K562 (cell line): ENCODE measurements at regions not wholly inside any gene's neighbourhood (a gene's known extent, or its start where the extent isn't known, plus 50 kb on each side); places are given as distances from the start of the nearest gene placed in this dataset.

Experiments
- ATAC-seq: fragments of 200-7000 bp; cut with Tn5 transposase; 3 replicates; pipeline ENCODE4 v1.9.1; 2020; ENCODE audit warnings: moderate library complexity
- BruUV-seq: library from RNA; stranded (reverse); fragments of 400-500 nt; replicated peaks from 2 replicates; lab custom pipeline; 2021; lab: Mats Ljungman, UMichigan
- CTCF ChIA-PET: fragments of 300-600 bp; formaldehyde crosslinking; extraction: SDS; loops from one replicate; lab custom pipeline; 2021; ENCODE audit warnings: low intra/inter-chr PET ratio; lab: Yijun Ruan, JAX
- POLR2A ChIA-PET: fragments of 300-600, 350-650 bp; sonication (Branson Sonifier 250); formaldehyde crosslinking; extraction: SDS; loops from one replicate; lab custom pipeline; 2021; ENCODE audit warnings: antibody characterized with exemption, inconsistent platforms; lab: Yijun Ruan, JAX
- DNase-seq, 4 experiments: peaks; one replicate each; pipeline versions ENCODE4 v3.0.0 to v3.0.0-alpha.2; 2011 to 2018; ENCODE audit warnings: low spot score in 3 of 4, mixed read lengths in 3 of 4; ENCODE audit errors: extremely low read depth in 1 of 4
- FAIRE-seq: peaks from 2 replicates; lab custom pipeline; 2011; peaks lifted over from hg19 to GRCh38; lab: Jason Lieb, UNC
- H2AFZ ChIP-seq: 2 replicates; pipeline ENCODE4 v1.6.0; 2011; ENCODE audit warnings: low read depth, low read length, control low read depth, inconsistent platforms
- H3K27ac ChIP-seq: fragments of 200-600 bp; 3 replicates; pipeline ENCODE4 v1.8.0; 2011; ENCODE audit warnings: low read depth, mild to moderate bottlenecking, control low read depth, inconsistent platforms, low read length, moderate library complexity, mixed read lengths; ENCODE audit errors: extremely low read depth
- H3K27me3 ChIP-seq, 2 experiments: fragments of 300-600 bp in 1 of 2; 2 replicates in 1 of 2; 3 replicates in 1 of 2; pipeline versions ENCODE4 v1.6.0 to v1.8.0; 2011; ENCODE audit warnings: inconsistent platforms in 2 of 2, low read length in 2 of 2, mild to moderate bottlenecking in 1 of 2, mixed read lengths in 1 of 2, moderate library complexity in 1 of 2; ENCODE audit not compliant: control insufficient read depth in 2 of 2, insufficient read depth in 2 of 2
- H3K36me3 ChIP-seq: fragments of 300-600 bp; 3 replicates; pipeline ENCODE4 v1.8.0; 2011; ENCODE audit warnings: mild to moderate bottlenecking, low read length, inconsistent platforms; ENCODE audit not compliant: control insufficient read depth, insufficient read depth
- H3K4me1 ChIP-seq, 2 experiments: fragments of 200-600 bp in 1 of 2; replicated peaks in 1 of 2; 2 replicates in 1 of 2; 3 replicates in 1 of 2; pipeline versions ENCODE4 v1.5.1 to v1.8.0; 2011; ENCODE audit warnings: inconsistent platforms in 2 of 2, low read length in 2 of 2, mild to moderate bottlenecking in 1 of 2, mixed read lengths in 1 of 2, moderate library complexity in 1 of 2; ENCODE audit not compliant: control insufficient read depth in 2 of 2, insufficient read depth in 2 of 2
- H3K4me2 ChIP-seq: 2 replicates; pipeline ENCODE4 v1.6.1; 2011; ENCODE audit warnings: low read length, control low read depth, inconsistent platforms, mixed read lengths; ENCODE audit not compliant: insufficient read depth
- H3K4me3 ChIP-seq: fragments of 200-600 bp; sonication (generic), shearing (Covaris generic); 2 replicates; pipeline ENCODE4 v1.5.1; 2016; ENCODE audit warnings: control low read depth, inconsistent platforms
- H3K79me2 ChIP-seq: fragments of 200-600 bp; 3 replicates; pipeline ENCODE4 v1.8.0; 2011; ENCODE audit warnings: low read length, inconsistent platforms; ENCODE audit not compliant: control insufficient read depth, insufficient read depth
- H3K9ac ChIP-seq, 2 experiments: 2 replicates each; pipeline versions ENCODE4 v1.6.0 to v1.6.1; 2011; ENCODE audit warnings: low read depth in 2 of 2, low read length in 2 of 2, control low read depth in 1 of 2, inconsistent platforms in 1 of 2, mild to moderate bottlenecking in 1 of 2, mixed read lengths in 1 of 2; ENCODE audit not compliant: insufficient read depth in 1 of 2
- H3K9me1 ChIP-seq: one replicate; pipeline ENCODE4 v1.6.0; 2011; ENCODE audit warnings: inconsistent platforms, mild to moderate bottlenecking, low read length, moderate library complexity; ENCODE audit not compliant: control insufficient read depth, insufficient read depth
- H3K9me3 ChIP-seq: replicated peaks from 2 replicates; pipeline ENCODE4 v1.5.1; 2011; ENCODE audit warnings: low read depth, low read length, inconsistent platforms; ENCODE audit not compliant: control insufficient read depth, insufficient read depth
- H4K20me1 ChIP-seq: replicated peaks from 2 replicates; pipeline ENCODE4 v1.6.1; 2011; ENCODE audit warnings: low read length, inconsistent platforms, mixed read lengths; ENCODE audit not compliant: control insufficient read depth, insufficient read depth
- EHMT2 ChIP-seq: fragments of 450-650 bp; IDR thresholded peaks from 2 replicates; pipeline ENCODE4 v1.6.1; 2018; ENCODE audit warnings: antibody characterized with exemption
- ZNF668 ChIP-seq: fragments of 250-450 bp; sonication (Bioruptor Pico); IDR thresholded peaks from 2 replicates; pipeline ENCODE4 v1.8.0; 2022; ENCODE audit warnings: mild to moderate bottlenecking, inconsistent platforms
- in situ Hi-C: fragments of 300-500 bp; cut with MboI; formaldehyde crosslinking; loops from 4 replicates; pipeline ENCODE4 v1.15.0; 2018; ENCODE audit warnings: inconsistent platforms, mixed read lengths
- intact Hi-C: fragments of 100-400 bp; cut with micrococcal nuclease; formaldehyde crosslinking; loops from 2 replicates; pipeline ENCODE4 v1.14.2; 2022
- TF ChIP-seq, protein P1 (sequence below): fragments of 250-450 bp; sonication (Bioruptor Pico); IDR thresholded peaks from 2 replicates; pipeline ENCODE4 v1.5.0; 2021; ENCODE audit warnings: mild to moderate bottlenecking, moderate library complexity
- TF ChIP-seq, protein P2 (sequence below): sonication (generic); formaldehyde crosslinking; IDR thresholded peaks from 2 replicates; pipeline ENCODE4 v1.8.0; 2022; ENCODE audit warnings: missing genetic modification reagents, mild to moderate bottlenecking, moderate library complexity, borderline replicate concordance
- TF ChIP-seq, protein P3 (sequence below): fragments of 450-650 bp; conservative IDR thresholded peaks from 2 replicates; pipeline ENCODE4 v1.6.1; 2016; ENCODE audit warnings: missing genetic modification characterization, low read depth, mild to moderate bottlenecking, missing compliant biosample characterization, moderate library complexity
- TF ChIP-seq, protein P4 (sequence below): fragments of 250-450 bp; sonication (Bioruptor Pico); IDR thresholded peaks from 2 replicates; pipeline ENCODE4 v1.4.0; 2020; ENCODE audit warnings: mild to moderate bottlenecking, moderate library complexity, borderline replicate concordance

DNA sequence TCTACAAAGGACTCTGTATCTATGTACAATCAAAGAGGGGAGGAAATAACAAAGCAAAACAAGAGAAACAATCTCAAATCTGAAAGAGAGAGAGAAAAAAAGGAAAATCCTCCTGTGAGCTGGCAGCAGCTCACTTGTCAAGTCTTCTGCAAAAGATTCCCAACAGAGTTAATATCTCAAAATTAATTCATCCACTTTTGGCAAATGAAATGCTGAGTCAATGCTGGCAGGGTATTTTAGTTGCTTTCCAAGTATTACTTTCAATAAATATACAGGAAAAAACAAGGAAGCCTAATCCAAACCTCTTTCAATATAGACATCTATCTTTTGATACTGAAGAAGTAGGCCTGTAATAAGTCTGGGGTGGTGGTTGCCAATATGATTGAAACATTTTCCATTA lies 613.9 kb upstream of the NEGR1 start:
- no TSS peak for BruUV-seq
- H4K20me1 ChIP-seq = no peaks in the 10 kb centered on the region
- POLR2A ChIA-PET = no interaction called here
- no peaks in the 10 kb centered on the region for H3K36me3 ChIP-seq
- H3K4me2 ChIP-seq = no peak overlapping the region
- CTCF ChIA-PET = no interaction called here
- no peak overlapping the region for H3K9ac ChIP-seq
- H3K79me2 ChIP-seq = no peaks in the 10 kb centered on the region
- H3K27ac ChIP-seq = no peak overlapping the region
- H3K9me1 ChIP-seq = no peaks in the 10 kb centered on the region
- in situ Hi-C loops = no loop called here
- H3K9me3 ChIP-seq = no peaks in the 10 kb centered on the region; the same call in 1 of the 2 replicates
- H3K27me3 ChIP-seq = no peaks in the 10 kb centered on the region
- DNase-seq (no peak), ATAC-seq (no peak)
- no peaks in the 10 kb centered on the region for H3K4me1 ChIP-seq
- no peak overlapping the region for H2AFZ ChIP-seq
- H3K4me3 ChIP-seq = no peak overlapping the region
- intact Hi-C loops = no loop called here
- TF ChIP-seq, protein P1, sequence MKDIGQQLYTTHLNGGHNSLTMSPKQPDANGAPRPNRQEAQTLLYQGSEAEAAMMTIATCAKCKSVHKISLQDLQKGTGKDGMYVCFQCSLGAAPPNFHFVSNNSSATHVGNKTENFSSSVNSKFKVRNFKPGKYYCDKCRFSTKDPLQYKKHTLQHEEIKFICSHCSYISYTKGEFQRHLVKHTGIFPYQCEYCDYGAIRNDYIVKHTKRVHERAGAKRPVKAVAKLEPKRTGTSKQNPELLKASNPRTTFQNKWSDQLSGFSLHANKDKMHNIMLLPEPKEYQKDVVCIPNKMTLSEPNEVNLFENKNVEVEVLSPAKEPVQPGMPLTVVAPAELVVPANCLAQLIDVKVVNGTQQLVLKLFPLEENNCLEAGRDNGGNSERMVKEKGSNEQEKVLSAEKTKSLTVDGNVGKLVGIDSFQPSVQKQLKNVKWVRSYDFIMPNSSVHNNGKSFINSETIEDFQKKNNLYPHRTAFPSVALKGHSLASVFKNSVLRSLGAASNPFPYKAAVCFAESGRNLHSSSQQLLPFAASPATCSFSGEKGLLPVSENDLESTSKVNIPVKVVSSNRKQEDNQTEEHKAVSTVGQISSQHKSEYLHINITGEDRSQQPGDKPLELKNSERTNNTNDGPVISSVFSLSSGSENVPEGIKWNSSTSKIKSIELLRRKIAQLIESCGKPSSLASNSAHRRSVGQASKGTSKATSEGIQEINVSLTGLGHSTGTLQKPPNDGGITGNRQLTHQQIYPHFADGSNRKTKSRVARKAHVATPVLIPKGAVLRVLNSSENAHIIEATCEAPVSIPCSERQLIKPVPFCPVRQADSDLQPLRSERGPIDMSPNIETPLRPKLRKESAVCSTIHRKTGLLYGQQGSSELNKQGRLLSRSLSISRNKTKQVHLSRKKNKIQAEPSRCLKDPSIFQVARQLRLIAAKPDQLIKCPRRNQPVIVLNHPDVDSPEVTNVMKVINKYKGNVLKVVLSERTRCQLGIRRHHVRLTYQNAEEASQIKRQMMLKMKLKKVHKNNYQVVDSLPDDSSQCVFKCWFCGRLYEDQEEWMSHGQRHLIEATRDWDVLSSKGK (CRISPR knock-in tag) = no peak
- no peak for TF ChIP-seq EHMT2
- TF ChIP-seq ZNF668 (CRISPR knock-in tag) = no peak
- TF ChIP-seq, protein P2, sequence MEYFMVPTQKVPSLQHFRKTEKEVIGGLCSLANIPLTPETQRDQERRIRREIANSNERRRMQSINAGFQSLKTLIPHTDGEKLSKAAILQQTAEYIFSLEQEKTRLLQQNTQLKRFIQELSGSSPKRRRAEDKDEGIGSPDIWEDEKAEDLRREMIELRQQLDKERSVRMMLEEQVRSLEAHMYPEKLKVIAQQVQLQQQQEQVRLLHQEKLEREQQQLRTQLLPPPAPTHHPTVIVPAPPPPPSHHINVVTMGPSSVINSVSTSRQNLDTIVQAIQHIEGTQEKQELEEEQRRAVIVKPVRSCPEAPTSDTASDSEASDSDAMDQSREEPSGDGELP (CRISPR knock-in tag) = no peak
- TF ChIP-seq, protein P3, sequence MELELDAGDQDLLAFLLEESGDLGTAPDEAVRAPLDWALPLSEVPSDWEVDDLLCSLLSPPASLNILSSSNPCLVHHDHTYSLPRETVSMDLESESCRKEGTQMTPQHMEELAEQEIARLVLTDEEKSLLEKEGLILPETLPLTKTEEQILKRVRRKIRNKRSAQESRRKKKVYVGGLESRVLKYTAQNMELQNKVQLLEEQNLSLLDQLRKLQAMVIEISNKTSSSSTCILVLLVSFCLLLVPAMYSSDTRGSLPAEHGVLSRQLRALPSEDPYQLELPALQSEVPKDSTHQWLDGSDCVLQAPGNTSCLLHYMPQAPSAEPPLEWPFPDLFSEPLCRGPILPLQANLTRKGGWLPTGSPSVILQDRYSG (tag) = no peak
- TF ChIP-seq, protein P4, sequence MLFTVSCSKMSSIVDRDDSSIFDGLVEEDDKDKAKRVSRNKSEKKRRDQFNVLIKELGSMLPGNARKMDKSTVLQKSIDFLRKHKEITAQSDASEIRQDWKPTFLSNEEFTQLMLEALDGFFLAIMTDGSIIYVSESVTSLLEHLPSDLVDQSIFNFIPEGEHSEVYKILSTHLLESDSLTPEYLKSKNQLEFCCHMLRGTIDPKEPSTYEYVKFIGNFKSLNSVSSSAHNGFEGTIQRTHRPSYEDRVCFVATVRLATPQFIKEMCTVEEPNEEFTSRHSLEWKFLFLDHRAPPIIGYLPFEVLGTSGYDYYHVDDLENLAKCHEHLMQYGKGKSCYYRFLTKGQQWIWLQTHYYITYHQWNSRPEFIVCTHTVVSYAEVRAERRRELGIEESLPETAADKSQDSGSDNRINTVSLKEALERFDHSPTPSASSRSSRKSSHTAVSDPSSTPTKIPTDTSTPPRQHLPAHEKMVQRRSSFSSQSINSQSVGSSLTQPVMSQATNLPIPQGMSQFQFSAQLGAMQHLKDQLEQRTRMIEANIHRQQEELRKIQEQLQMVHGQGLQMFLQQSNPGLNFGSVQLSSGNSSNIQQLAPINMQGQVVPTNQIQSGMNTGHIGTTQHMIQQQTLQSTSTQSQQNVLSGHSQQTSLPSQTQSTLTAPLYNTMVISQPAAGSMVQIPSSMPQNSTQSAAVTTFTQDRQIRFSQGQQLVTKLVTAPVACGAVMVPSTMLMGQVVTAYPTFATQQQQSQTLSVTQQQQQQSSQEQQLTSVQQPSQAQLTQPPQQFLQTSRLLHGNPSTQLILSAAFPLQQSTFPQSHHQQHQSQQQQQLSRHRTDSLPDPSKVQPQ (CRISPR knock-in tag) = no peak
- TF ChIP-seq, all 486 proteins: peak for 0
- no peak for FAIRE-seq
